PC-9 (cell line): ENCODE measurements at regions not wholly inside any gene's neighbourhood (a gene's known extent, or its start where the extent isn't known, plus 50 kb on each side); places are given as distances from the start of the nearest gene placed in this dataset.

ENCODE experiments used
- BruUV-seq: library from RNA; stranded (reverse); fragments of 400-500 nt; replicated peaks from 2 replicates; lab custom pipeline; 2021; lab: Mats Ljungman, UMichigan
- CTCF ChIA-PET: fragments of 300-600 bp; sonication (Branson Sonifier 250); formaldehyde crosslinking; loops from one replicate; lab custom pipeline; 2022; ENCODE audit warnings: antibody characterized with exemption; lab: Charles Lee
- POLR2A ChIA-PET: fragments of 300-600 bp; sonication (Branson Sonifier 250); formaldehyde crosslinking; loops from one replicate; lab custom pipeline; 2022; ENCODE audit warnings: antibody characterized with exemption; ENCODE audit not compliant: unreplicated experiment; lab: Charles Lee
- DNase-seq, 2 experiments: peaks; one replicate each; pipeline versions ENCODE4 v3.0.0 to v3.0.0-alpha.2; 2015 to 2022; ENCODE audit warnings: mixed read lengths in 1 of 2
- H2AFZ ChIP-seq: fragments of 200-600 bp; sonication (generic); 2 replicates; pipeline ENCODE4 v1.8.1; 2017; ENCODE audit warnings: antibody characterized with exemption
- H3F3A ChIP-seq: fragments of 200-600 bp; sonication (generic); 2 replicates; pipeline ENCODE4 v1.8.1; 2017; ENCODE audit warnings: antibody characterized with exemption, mild to moderate bottlenecking, low read depth; ENCODE audit not compliant: insufficient read depth
- H3K27ac ChIP-seq: fragments of 200-600 bp; sonication (generic); 2 replicates; pipeline ENCODE4 v1.6.1; 2016; ENCODE audit warnings: mixed run types
- H3K27me3 ChIP-seq: fragments of 200-600 bp; sonication (generic); 2 replicates; pipeline ENCODE4 v1.6.1; 2016; ENCODE audit warnings: low read depth, mixed run types; ENCODE audit not compliant: insufficient read depth
- H3K36me3 ChIP-seq: fragments of 200-600 bp; sonication (generic); 2 replicates; pipeline ENCODE4 v1.6.1; 2016; ENCODE audit warnings: low read depth, mixed run types
- H3K4me1 ChIP-seq: fragments of 200-600 bp; sonication (generic); replicated peaks from 2 replicates; pipeline ENCODE4 v1.6.1; 2016; ENCODE audit warnings: mixed run types; ENCODE audit not compliant: insufficient read depth
- H3K4me2 ChIP-seq: fragments of 200-600 bp; sonication (generic); 2 replicates; pipeline ENCODE4 v1.6.1; 2017; ENCODE audit warnings: mixed run types
- H3K4me3 ChIP-seq: fragments of 200-600 bp; sonication (generic); 2 replicates; pipeline ENCODE4 v1.6.1; 2016; ENCODE audit warnings: mixed run types
- H3K79me2 ChIP-seq: fragments of 200-600 bp; sonication (generic); 2 replicates; pipeline ENCODE4 v1.6.1; 2017; ENCODE audit warnings: low read depth, mixed run types
- H3K9me2 ChIP-seq: fragments of 200-600 bp; sonication (generic); 2 replicates; pipeline ENCODE4 v1.8.1; 2017; ENCODE audit warnings: mild to moderate bottlenecking; ENCODE audit not compliant: insufficient read depth
- H3K9me3 ChIP-seq: fragments of 200-600 bp; sonication (generic); 2 replicates; pipeline ENCODE4 v1.8.1; 2016; ENCODE audit warnings: low read depth; ENCODE audit not compliant: insufficient read depth
- H4K20me1 ChIP-seq: fragments of 200-600 bp; sonication (generic); 2 replicates; pipeline ENCODE4 v1.8.1; 2017; ENCODE audit not compliant: insufficient read depth
- EZH2 ChIP-seq: fragments of 200-600 bp; sonication (generic); IDR thresholded peaks from 2 replicates; pipeline ENCODE4 v1.8.0; 2017; ENCODE audit warnings: antibody characterized with exemption, low read depth
- intact Hi-C: fragments of 100-400 bp; cut with micrococcal nuclease; formaldehyde crosslinking; loops from one replicate; pipeline ENCODE4 v1.10.0; 2022; ENCODE audit not compliant: unreplicated experiment
- TF ChIP-seq, protein P1 (sequence below): fragments of 200-600 bp; sonication (generic); conservative IDR thresholded peaks from 2 replicates; pipeline ENCODE4 v1.6.1; 2017; ENCODE audit warnings: mixed run types, antibody characterized with exemption, mild to moderate bottlenecking, moderate library complexity

DNA sequence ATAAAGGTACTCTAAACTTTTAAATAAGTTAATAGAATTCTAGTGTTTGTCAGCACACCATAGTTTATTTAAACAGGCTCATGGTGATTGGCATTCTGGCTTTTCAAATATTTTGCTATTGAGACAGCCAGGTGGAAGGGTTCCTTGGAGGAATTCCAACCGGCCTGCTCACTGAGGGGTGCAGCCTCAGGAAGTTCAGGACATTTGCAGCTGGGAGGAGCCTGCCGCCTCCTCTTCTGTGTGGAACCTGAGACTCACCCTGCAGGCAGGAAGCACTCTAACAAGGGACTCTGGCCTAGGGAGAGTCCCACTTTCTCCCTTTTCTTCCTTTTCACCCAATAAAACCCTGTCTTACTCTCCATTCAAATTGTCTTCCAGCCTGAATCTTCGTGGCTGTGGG is 1328.0 kb downstream of the FSTL5 start:
- Histone ChIP-seq H3K4me3 (no peak overlapping the region), H3F3A (peaks cover 7% of the 10 kb centered on the region; the same call in 1 of the 2 replicates), H3K27ac (0 out of 2 replicates have a peak overlapping the region, but pooled peaks have one; percentile 9), H3K9me2 (no peaks in the 10 kb centered on the region), H4K20me1 (no peaks in the 10 kb centered on the region), H3K79me2 (no peaks in the 10 kb centered on the region), H3K4me1 (peaks cover 12% of the 10 kb centered on the region), H3K4me2 (no peak overlapping the region), H3K27me3 (no peaks in the 10 kb centered on the region), H2AFZ (no peak overlapping the region), H3K36me3 (no peaks in the 10 kb centered on the region), H3K9me3 (no peaks in the 10 kb centered on the region)
- DNase-seq = peak; percentile 53 to 77
- POLR2A ChIA-PET = interaction anchor here (0.6 to 0.7 kb wide), 2 partner anchors 286 to 953 kb away, joined by 7 to 11 read pairs; no protein-coding TSS in a partner anchor
- no peak for TF ChIP-seq EZH2
- TF ChIP-seq, protein P1, sequence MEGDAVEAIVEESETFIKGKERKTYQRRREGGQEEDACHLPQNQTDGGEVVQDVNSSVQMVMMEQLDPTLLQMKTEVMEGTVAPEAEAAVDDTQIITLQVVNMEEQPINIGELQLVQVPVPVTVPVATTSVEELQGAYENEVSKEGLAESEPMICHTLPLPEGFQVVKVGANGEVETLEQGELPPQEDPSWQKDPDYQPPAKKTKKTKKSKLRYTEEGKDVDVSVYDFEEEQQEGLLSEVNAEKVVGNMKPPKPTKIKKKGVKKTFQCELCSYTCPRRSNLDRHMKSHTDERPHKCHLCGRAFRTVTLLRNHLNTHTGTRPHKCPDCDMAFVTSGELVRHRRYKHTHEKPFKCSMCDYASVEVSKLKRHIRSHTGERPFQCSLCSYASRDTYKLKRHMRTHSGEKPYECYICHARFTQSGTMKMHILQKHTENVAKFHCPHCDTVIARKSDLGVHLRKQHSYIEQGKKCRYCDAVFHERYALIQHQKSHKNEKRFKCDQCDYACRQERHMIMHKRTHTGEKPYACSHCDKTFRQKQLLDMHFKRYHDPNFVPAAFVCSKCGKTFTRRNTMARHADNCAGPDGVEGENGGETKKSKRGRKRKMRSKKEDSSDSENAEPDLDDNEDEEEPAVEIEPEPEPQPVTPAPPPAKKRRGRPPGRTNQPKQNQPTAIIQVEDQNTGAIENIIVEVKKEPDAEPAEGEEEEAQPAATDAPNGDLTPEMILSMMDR = no peak
- intact Hi-C loops = no loop called here
- CTCF ChIA-PET = interaction anchor here (0.6 to 0.7 kb wide), 2 partner anchors 468 to 651 kb away, joined by 5 to 7 read pairs; no protein-coding TSS in a partner anchor
- no TSS peak for BruUV-seq

DNA sequence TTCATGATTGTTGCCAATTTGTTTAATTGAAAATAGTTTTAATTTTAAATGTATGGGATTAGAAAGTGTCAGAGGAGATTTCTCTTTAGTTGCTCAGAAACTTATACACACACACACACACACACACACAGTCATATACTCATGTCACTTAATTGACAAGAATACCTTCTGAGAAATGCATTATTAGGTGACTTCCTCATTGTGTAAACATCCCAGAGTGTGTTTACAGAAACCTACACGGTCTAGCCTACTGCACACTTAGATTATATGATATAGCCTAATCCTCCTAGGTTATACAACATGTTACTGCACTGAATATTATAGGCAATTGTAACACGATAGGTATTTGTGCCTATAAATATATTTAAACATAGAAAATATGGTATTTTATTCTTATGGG is 1327.4 kb downstream of the FSTL5 start:
- peak in 1 of 2 experiments; percentile 41 for DNase-seq
- no TSS peak for BruUV-seq
- CTCF ChIA-PET = interaction anchor here (0.6 to 0.7 kb wide), 2 partner anchors 468 to 652 kb away, joined by 5 to 7 read pairs; no protein-coding TSS in a partner anchor
- TF ChIP-seq, protein P1 = no peak
- TF ChIP-seq EZH2 = no peak
- Histone ChIP-seq H3K9me3 (no peaks in the 10 kb centered on the region), H3F3A (peaks cover 3% of the 10 kb centered on the region; the same call in 1 of the 2 replicates), H3K4me3 (no peak overlapping the region), H2AFZ (no peak overlapping the region), H3K36me3 (no peaks in the 10 kb centered on the region), H3K79me2 (no peaks in the 10 kb centered on the region), H3K27ac (0 out of 2 replicates have a peak overlapping the region, but pooled peaks have one; percentile 9), H3K4me2 (no peak overlapping the region), H3K27me3 (no peaks in the 10 kb centered on the region), H4K20me1 (no peaks in the 10 kb centered on the region), H3K9me2 (no peaks in the 10 kb centered on the region), H3K4me1 (peaks cover 6% of the 10 kb centered on the region; the same call in 1 of the 2 replicates)
- intact Hi-C loops = no loop called here
- POLR2A ChIA-PET = interaction anchor here (0.6 to 0.7 kb wide), 2 partner anchors 285 to 953 kb away, joined by 7 to 11 read pairs; no protein-coding TSS in a partner anchor

DNA sequence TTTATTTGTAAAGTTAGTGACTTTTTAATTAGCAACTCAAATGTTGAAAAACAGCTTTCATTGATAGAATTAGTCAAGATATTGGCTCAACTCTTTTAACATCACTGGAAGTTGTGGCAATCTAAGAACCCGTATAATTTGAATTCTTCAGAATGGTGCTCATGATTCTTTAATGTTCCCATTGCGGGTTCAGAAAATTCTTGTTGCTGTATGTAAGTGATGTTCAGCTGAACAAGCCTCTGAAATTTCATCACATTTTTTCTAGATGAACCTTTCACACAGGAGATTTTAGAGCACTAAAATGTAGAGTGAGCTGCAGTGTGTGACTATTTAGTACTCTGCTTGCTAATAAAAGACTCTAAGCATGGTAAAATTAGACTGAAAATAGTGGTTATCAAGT is 1317.7 kb downstream of the FSTL5 start:
- H3K79me2 ChIP-seq = no peaks in the 10 kb centered on the region
- no peak for TF ChIP-seq EZH2
- TF ChIP-seq, protein P1 = no peak
- no peak overlapping the region for H2AFZ ChIP-seq
- no peaks in the 10 kb centered on the region for H3K9me2 ChIP-seq
- H3F3A ChIP-seq = no peaks in the 10 kb centered on the region
- H3K4me1 ChIP-seq = 0 out of 2 replicates have a peak, but pooled peaks cover 3% of the 10 kb centered on the region
- H3K4me3 ChIP-seq = no peak overlapping the region
- no peaks in the 10 kb centered on the region for H3K36me3 ChIP-seq
- no TSS peak for BruUV-seq
- H3K4me2 ChIP-seq = no peak overlapping the region
- ChIA-PET CTCF (no interaction called here), POLR2A (no interaction called here)
- H3K27ac ChIP-seq = no peak overlapping the region
- no peak for DNase-seq
- intact Hi-C loops = no loop called here
- no peaks in the 10 kb centered on the region for H3K9me3 ChIP-seq
- H3K27me3 ChIP-seq = no peaks in the 10 kb centered on the region
- no peaks in the 10 kb centered on the region for H4K20me1 ChIP-seq
